ENCODE measurements at regions not wholly inside any gene's neighbourhood (a gene's known extent, or its start where the extent isn't known, plus 50 kb on each side); places are given as distances from the start of the nearest gene placed in this dataset.

GRCh38 chr6:134735461-134735860 is 214.4 kb downstream of the ALDH8A1 start:
- no peak overlapping the region for H3K4me3 Mint-ChIP-seq (ENCODE audit: unreplicated experiment)
- TF ChIP-seq, protein P1, sequence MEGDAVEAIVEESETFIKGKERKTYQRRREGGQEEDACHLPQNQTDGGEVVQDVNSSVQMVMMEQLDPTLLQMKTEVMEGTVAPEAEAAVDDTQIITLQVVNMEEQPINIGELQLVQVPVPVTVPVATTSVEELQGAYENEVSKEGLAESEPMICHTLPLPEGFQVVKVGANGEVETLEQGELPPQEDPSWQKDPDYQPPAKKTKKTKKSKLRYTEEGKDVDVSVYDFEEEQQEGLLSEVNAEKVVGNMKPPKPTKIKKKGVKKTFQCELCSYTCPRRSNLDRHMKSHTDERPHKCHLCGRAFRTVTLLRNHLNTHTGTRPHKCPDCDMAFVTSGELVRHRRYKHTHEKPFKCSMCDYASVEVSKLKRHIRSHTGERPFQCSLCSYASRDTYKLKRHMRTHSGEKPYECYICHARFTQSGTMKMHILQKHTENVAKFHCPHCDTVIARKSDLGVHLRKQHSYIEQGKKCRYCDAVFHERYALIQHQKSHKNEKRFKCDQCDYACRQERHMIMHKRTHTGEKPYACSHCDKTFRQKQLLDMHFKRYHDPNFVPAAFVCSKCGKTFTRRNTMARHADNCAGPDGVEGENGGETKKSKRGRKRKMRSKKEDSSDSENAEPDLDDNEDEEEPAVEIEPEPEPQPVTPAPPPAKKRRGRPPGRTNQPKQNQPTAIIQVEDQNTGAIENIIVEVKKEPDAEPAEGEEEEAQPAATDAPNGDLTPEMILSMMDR (IDR thresholded peaks at IDR 0.05; ENCODE audit: unreplicated experiment) = no peak
- no peak overlapping the region for H3K27ac Mint-ChIP-seq (ENCODE audit: low read depth, unreplicated experiment)
- no TSS peak for BruUV-seq (replicated peaks)
- intact Hi-C loops (cut with micrococcal nuclease) = no loop called here
- POLR2A ChIA-PET = no interaction called here
- CTCF ChIA-PET = no interaction called here
- H3K4me1 Mint-ChIP-seq (ENCODE audit: insufficient read depth, unreplicated experiment) = peaks cover 6% of the 10 kb centered on the region
- H3K27me3 Mint-ChIP-seq (ENCODE audit: insufficient read depth, unreplicated experiment) = no peaks in the 10 kb centered on the region
- no peaks in the 10 kb centered on the region for H3K9me3 Mint-ChIP-seq (ENCODE audit: unreplicated experiment)
- DNase-seq (ENCODE audit: unreplicated experiment) = no peak
- H3K36me3 Mint-ChIP-seq (ENCODE audit: insufficient read depth, unreplicated experiment) = no peaks in the 10 kb centered on the region

- Mint-ChIP-seq H3K9me3 (ENCODE audit: unreplicated experiment) (no peaks in the 10 kb centered on the region), H3K4me3 (ENCODE audit: unreplicated experiment) (no peak overlapping the region), H3K27ac (ENCODE audit: low read depth, unreplicated experiment) (no peak overlapping the region), H3K27me3 (ENCODE audit: insufficient read depth, unreplicated experiment) (no peaks in the 10 kb centered on the region), H3K4me1 (ENCODE audit: insufficient read depth, unreplicated experiment) (no peaks in the 10 kb centered on the region), H3K36me3 (ENCODE audit: insufficient read depth, unreplicated experiment) (no peaks in the 10 kb centered on the region)
- TF ChIP-seq, protein P1 (IDR thresholded peaks at IDR 0.05; ENCODE audit: unreplicated experiment) = no peak
- DNase-seq (ENCODE audit: unreplicated experiment) = no peak
- POLR2A ChIA-PET = interaction anchor here (0.7 kb wide), 1 partner anchor 16 kb away, joined by 3 read pairs; no protein-coding TSS in a partner anchor
- intact Hi-C loops (cut with micrococcal nuclease) = no loop called here
- BruUV-seq (replicated peaks) = no TSS peak
- CTCF ChIA-PET = interaction anchor here (0.6 kb wide), 1 partner anchor 42 kb away, joined by 5 read pairs; no protein-coding TSS in a partner anchor
These were observed 215.5 kb downstream of the ALDH8A1 start for GRCh38 chr6:134734312-134734869.

GRCh38 chr6:134733801-134734200 is 216.1 kb downstream of the ALDH8A1 start:
- BruUV-seq (replicated peaks) = no TSS peak
- H3K27me3 Mint-ChIP-seq (ENCODE audit: insufficient read depth, unreplicated experiment) = no peaks in the 10 kb centered on the region
- no peak overlapping the region for H3K27ac Mint-ChIP-seq (ENCODE audit: low read depth, unreplicated experiment)
- no peak for DNase-seq (ENCODE audit: unreplicated experiment)
- CTCF ChIA-PET = no interaction called here
- POLR2A ChIA-PET = interaction anchor here (0.6 to 0.7 kb wide), 2 partner anchors 17 to 1656 kb away, joined by 3 read pairs; no protein-coding TSS in a partner anchor
- TF ChIP-seq, protein P1 (IDR thresholded peaks at IDR 0.05; ENCODE audit: unreplicated experiment) = no peak
- no peaks in the 10 kb centered on the region for H3K36me3 Mint-ChIP-seq (ENCODE audit: insufficient read depth, unreplicated experiment)
- no peak overlapping the region for H3K4me3 Mint-ChIP-seq (ENCODE audit: unreplicated experiment)
- intact Hi-C loops (cut with micrococcal nuclease) = no loop called here
- H3K9me3 Mint-ChIP-seq (ENCODE audit: unreplicated experiment) = no peaks in the 10 kb centered on the region
- no peaks in the 10 kb centered on the region for H3K4me1 Mint-ChIP-seq (ENCODE audit: insufficient read depth, unreplicated experiment)

GRCh38 chr6:134732763-134733162 is 217.1 kb downstream of the ALDH8A1 start:
- H3K9me3 Mint-ChIP-seq (ENCODE audit: unreplicated experiment) = no peaks in the 10 kb centered on the region
- no peak overlapping the region for H3K27ac Mint-ChIP-seq (ENCODE audit: low read depth, unreplicated experiment)
- H3K36me3 Mint-ChIP-seq (ENCODE audit: insufficient read depth, unreplicated experiment) = no peaks in the 10 kb centered on the region
- POLR2A ChIA-PET = no interaction called here
- H3K4me1 Mint-ChIP-seq (ENCODE audit: insufficient read depth, unreplicated experiment) = no peaks in the 10 kb centered on the region
- TF ChIP-seq, protein P1 (IDR thresholded peaks at IDR 0.05; ENCODE audit: unreplicated experiment) = no peak
- CTCF ChIA-PET = no interaction called here
- no peak overlapping the region for H3K4me3 Mint-ChIP-seq (ENCODE audit: unreplicated experiment)
- no TSS peak for BruUV-seq (replicated peaks)
- H3K27me3 Mint-ChIP-seq (ENCODE audit: insufficient read depth, unreplicated experiment) = no peaks in the 10 kb centered on the region
- DNase-seq (ENCODE audit: unreplicated experiment) = no peak
- intact Hi-C loops (cut with micrococcal nuclease) = no loop called here

All from MCF 10A (cell line).